ENCODE measurements at regions not wholly inside any gene's neighbourhood (a gene's known extent, or its start where the extent isn't known, plus 50 kb on each side); places are given as distances from the start of the nearest gene placed in this dataset.

DNA sequence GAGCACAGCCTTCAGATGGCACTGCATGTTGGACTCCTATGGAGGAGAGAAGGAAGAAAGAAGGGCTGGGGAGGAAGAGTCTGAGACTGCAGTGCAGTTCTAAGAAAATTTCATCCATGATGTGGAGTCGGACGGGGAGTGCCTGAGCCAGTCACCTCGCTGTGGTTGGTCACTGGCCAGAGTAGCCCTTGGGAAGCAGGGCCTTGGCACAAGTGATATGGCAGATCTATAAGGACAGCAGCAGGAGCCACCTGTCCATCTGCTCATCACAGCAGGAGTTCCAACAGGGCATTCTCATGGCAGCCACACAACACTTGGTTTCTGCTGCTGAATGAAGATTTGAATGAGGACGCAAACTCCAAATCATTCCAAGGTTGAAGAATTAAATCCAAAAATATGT is 314.8 kb downstream of the CYP26B1 start (continued):
- TF ChIP-seq, protein P1, sequence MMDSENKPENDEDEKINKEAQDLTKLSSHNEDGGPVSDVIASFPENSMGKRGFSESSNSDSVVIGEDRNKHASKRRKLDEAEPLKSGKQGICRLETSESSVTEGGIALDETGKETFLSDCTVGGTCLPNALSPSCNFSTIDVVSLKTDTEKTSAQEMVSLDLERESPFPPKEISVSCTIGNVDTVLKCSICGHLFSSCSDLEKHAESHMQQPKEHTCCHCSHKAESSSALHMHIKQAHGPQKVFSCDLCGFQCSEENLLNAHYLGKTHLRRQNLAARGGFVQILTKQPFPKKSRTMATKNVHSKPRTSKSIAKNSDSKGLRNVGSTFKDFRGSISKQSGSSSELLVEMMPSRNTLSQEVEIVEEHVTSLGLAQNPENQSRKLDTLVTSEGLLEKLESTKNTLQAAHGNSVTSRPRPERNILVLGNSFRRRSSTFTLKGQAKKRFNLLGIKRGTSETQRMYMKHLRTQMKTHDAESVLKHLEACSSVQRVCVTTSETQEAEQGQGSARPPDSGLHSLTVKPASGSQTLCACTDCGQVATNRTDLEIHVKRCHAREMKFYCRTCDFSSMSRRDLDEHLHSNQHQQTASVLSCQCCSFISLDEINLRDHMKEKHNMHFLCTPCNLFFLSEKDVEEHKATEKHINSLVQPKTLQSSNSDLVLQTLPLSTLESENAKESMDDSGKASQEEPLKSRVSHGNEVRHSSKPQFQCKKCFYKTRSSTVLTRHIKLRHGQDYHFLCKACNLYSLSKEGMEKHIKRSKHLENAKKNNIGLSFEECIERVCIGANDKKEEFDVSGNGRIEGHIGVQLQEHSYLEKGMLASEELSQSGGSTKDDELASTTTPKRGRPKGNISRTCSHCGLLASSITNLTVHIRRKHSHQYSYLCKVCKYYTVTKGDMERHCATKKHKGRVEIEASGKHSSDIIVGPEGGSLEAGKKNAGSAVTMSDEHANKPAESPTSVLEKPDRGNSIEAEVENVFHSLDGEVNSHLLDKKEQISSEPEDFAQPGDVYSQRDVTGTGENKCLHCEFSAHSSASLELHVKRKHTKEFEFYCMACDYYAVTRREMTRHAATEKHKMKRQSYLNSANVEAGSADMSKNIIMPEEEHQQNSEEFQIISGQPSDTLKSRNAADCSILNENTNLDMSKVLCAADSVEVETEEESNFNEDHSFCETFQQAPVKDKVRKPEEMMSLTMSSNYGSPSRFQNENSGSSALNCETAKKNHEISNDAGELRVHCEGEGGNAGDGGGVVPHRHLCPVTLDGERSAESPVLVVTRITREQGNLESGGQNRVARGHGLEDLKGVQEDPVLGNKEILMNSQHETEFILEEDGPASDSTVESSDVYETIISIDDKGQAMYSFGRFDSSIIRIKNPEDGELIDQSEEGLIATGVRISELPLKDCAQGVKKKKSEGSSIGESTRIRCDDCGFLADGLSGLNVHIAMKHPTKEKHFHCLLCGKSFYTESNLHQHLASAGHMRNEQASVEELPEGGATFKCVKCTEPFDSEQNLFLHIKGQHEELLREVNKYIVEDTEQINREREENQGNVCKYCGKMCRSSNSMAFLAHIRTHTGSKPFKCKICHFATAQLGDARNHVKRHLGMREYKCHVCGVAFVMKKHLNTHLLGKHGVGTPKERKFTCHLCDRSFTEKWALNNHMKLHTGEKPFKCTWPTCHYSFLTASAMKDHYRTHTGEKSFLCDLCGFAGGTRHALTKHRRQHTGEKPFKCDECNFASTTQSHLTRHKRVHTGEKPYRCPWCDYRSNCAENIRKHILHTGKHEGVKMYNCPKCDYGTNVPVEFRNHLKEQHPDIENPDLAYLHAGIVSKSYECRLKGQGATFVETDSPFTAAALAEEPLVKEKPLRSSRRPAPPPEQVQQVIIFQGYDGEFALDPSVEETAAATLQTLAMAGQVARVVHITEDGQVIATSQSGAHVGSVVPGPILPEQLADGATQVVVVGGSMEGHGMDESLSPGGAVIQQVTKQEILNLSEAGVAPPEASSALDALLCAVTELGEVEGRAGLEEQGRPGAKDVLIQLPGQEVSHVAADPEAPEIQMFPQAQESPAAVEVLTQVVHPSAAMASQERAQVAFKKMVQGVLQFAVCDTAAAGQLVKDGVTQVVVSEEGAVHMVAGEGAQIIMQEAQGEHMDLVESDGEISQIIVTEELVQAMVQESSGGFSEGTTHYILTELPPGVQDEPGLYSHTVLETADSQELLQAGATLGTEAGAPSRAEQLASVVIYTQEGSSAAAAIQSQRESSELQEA (CRISPR knock-in tag; IDR thresholded peaks at IDR 0.05; ENCODE audit: not compliant biosample characterization) = no peak

GRCh38 chr2:71832388-71832787 is 315.3 kb downstream of the CYP26B1 start:
- H3K4me1 ChIP-seq (ENCODE audit: insufficient read depth, low read length) = no peaks in the 10 kb centered on the region
- H3K36me3 ChIP-seq (replicated peaks in 1 of 2; ENCODE audit: control insufficient read depth in 1 of 2, insufficient read depth in 2 of 2, low read length in 2 of 2) = no peaks in the 10 kb centered on the region
- no TSS peak for BruUV-seq (replicated peaks)
- ATAC-seq (no peak), FAIRE-seq (no peak), DNase-seq (ENCODE audit: low spot score) (no peak)
- H3K9ac ChIP-seq (ENCODE audit: insufficient read depth, low read depth, low read length) = no peak overlapping the region
- ChIA-PET POLR2A (no interaction called here), CTCF (ENCODE audit: low intra/inter-chr PET ratio, low total read pairs) (no interaction called here)
- H4K20me1 ChIP-seq (ENCODE audit: insufficient read depth, low read length) = no peaks in the 10 kb centered on the region
- peaks cover 3 to 36% of the 10 kb centered on the region in 2 experiments; a peak in 4 of 5 replicates for H3K27me3 ChIP-seq (ENCODE audit: control insufficient read depth in 1 of 2, insufficient read depth in 2 of 2, low read length in 2 of 2)
- no peak overlapping the region for H3K27ac ChIP-seq (ENCODE audit: extremely low read length, insufficient read depth, low read length)
- H3K9me3 ChIP-seq (ENCODE audit: low read length) = no peaks in the 10 kb centered on the region
- no peak overlapping the region for H2AFZ ChIP-seq (ENCODE audit: low read length)
- 2% methylated on average over 1 of the region's 1 CpG for WGBS (ENCODE audit: low lambda C conversion rate)
- no peaks in the 10 kb centered on the region for H3K79me2 ChIP-seq (ENCODE audit: insufficient read depth, low read length)
- H3K4me3 ChIP-seq (replicated peaks in 1 of 3; ENCODE audit: insufficient read depth in 1 of 3, low read depth in 2 of 3, low read length in 3 of 3) = no peak overlapping the region
- H3K4me2 ChIP-seq (ENCODE audit: low read depth, low read length) = no peak overlapping the region
- in situ Hi-C loops (cut with HindIII; ENCODE audit: extremely low pct_ligation_motif_present, low pct_unique_long_range_greater_than_20kb) (no loop called here), intact Hi-C loops (cut with micrococcal nuclease; ENCODE audit: unreplicated experiment) (no loop called here)
- no peak for TF ChIP-seq IRX3 (CRISPR knock-in tag; IDR thresholded peaks at IDR 0.05; ENCODE audit: borderline replicate concordance, low read depth)
- no peak for TF ChIP-seq ZNF792 (CRISPR knock-in tag; IDR thresholded peaks at IDR 0.05)
- TF ChIP-seq, protein P2, sequence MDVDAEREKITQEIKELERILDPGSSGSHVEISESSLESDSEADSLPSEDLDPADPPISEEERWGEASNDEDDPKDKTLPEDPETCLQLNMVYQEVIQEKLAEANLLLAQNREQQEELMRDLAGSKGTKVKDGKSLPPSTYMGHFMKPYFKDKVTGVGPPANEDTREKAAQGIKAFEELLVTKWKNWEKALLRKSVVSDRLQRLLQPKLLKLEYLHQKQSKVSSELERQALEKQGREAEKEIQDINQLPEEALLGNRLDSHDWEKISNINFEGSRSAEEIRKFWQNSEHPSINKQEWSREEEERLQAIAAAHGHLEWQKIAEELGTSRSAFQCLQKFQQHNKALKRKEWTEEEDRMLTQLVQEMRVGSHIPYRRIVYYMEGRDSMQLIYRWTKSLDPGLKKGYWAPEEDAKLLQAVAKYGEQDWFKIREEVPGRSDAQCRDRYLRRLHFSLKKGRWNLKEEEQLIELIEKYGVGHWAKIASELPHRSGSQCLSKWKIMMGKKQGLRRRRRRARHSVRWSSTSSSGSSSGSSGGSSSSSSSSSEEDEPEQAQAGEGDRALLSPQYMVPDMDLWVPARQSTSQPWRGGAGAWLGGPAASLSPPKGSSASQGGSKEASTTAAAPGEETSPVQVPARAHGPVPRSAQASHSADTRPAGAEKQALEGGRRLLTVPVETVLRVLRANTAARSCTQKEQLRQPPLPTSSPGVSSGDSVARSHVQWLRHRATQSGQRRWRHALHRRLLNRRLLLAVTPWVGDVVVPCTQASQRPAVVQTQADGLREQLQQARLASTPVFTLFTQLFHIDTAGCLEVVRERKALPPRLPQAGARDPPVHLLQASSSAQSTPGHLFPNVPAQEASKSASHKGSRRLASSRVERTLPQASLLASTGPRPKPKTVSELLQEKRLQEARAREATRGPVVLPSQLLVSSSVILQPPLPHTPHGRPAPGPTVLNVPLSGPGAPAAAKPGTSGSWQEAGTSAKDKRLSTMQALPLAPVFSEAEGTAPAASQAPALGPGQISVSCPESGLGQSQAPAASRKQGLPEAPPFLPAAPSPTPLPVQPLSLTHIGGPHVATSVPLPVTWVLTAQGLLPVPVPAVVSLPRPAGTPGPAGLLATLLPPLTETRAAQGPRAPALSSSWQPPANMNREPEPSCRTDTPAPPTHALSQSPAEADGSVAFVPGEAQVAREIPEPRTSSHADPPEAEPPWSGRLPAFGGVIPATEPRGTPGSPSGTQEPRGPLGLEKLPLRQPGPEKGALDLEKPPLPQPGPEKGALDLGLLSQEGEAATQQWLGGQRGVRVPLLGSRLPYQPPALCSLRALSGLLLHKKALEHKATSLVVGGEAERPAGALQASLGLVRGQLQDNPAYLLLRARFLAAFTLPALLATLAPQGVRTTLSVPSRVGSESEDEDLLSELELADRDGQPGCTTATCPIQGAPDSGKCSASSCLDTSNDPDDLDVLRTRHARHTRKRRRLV (CRISPR knock-in tag; IDR thresholded peaks at IDR 0.05) = no peak
- TF ChIP-seq HDAC2 (CRISPR knock-in tag; IDR thresholded peaks at IDR 0.05) = no peak
- TF ChIP-seq THYN1 (CRISPR knock-in tag; IDR thresholded peaks at IDR 0.05; ENCODE audit: borderline replicate concordance, low read depth) = no peak
- no peak for TF ChIP-seq RAD51 (IDR thresholded peaks at IDR 0.05; ENCODE audit: borderline replicate concordance)
- TF ChIP-seq ELF4 (CRISPR knock-in tag; IDR thresholded peaks at IDR 0.05; ENCODE audit: borderline replicate concordance) = no peak
- TF ChIP-seq TAF1 (CRISPR knock-in tag; IDR thresholded peaks at IDR 0.05) = no peak
- TF ChIP-seq ZNF781 (CRISPR knock-in tag; IDR thresholded peaks at IDR 0.05; ENCODE audit: borderline replicate concordance, not compliant biosample characterization) = no peak
- TF ChIP-seq ZNF782 (CRISPR knock-in tag; IDR thresholded peaks at IDR 0.05; ENCODE audit: borderline replicate concordance) = no peak

All from HepG2 (cell line).